NCI-H2107 treated with DMSO at 0.1 percent for 48 hours (cell line): ENCODE measurements at regions not wholly inside any gene's neighbourhood (a gene's known extent, or its start where the extent isn't known, plus 50 kb on each side); places are given as distances from the start of the nearest gene placed in this dataset.

ENCODE experiments used
- DNase-seq: peaks from one replicate; lab custom pipeline; 2025; ENCODE audit not compliant: unreplicated experiment; lab: John Stamatoyannopoulos, UW

- no peak for DNase-seq
These were observed 1297.5 kb upstream of the SORCS1 start for GRCh38 chr10:108462005-108462404.

GRCh38 chr10:108454793-108455192 is 1290.3 kb upstream of the SORCS1 start:
- no peak for DNase-seq

GRCh38 chr10:108454224-108454623 is 1289.7 kb upstream of the SORCS1 start:
- no peak for DNase-seq

GRCh38 chr10:108453166-108453565 is 1288.7 kb upstream of the SORCS1 start:
- no peak for DNase-seq

- no peak for DNase-seq
These were observed 1288.0 kb upstream of the SORCS1 start for GRCh38 chr10:108452533-108452932.

GRCh38 chr10:108450280-108450679 is 1285.8 kb upstream of the SORCS1 start:
- DNase-seq: no peak

- DNase-seq: no peak
These were observed 1281.2 kb upstream of the SORCS1 start for GRCh38 chr10:108445746-108446145.

GRCh38 chr10:108443636-108444035 is 1279.1 kb upstream of the SORCS1 start:
- no peak for DNase-seq

- no peak for DNase-seq
These were observed 1274.9 kb upstream of the SORCS1 start for GRCh38 chr10:108439397-108439796.

GRCh38 chr10:108436096-108436495 is 1271.6 kb upstream of the SORCS1 start:
- DNase-seq: no peak

GRCh38 chr10:108434559-108435252 is 1270.2 kb upstream of the SORCS1 start:
- no peak for DNase-seq

- no peak for DNase-seq
These were observed 1262.6 kb upstream of the SORCS1 start for GRCh38 chr10:108427146-108427545.

- no peak for DNase-seq
These were observed 1260.9 kb upstream of the SORCS1 start for GRCh38 chr10:108425283-108425964.

- DNase-seq: no peak
These were observed 1260.2 kb upstream of the SORCS1 start for GRCh38 chr10:108424656-108425055.

GRCh38 chr10:108422286-108422685 is 1257.8 kb upstream of the SORCS1 start:
- DNase-seq: no peak

GRCh38 chr10:108421266-108421665 is 1256.8 kb upstream of the SORCS1 start:
- no peak for DNase-seq

- no peak for DNase-seq
These were observed 1249.4 kb upstream of the SORCS1 start for GRCh38 chr10:108413954-108414353.

- DNase-seq: no peak
These were observed 1247.8 kb upstream of the SORCS1 start for GRCh38 chr10:108412323-108412722.

- no peak for DNase-seq
These were observed 1247.4 kb upstream of the SORCS1 start for GRCh38 chr10:108411894-108412293.

- DNase-seq: no peak
These were observed 1246.7 kb upstream of the SORCS1 start for GRCh38 chr10:108411206-108411605.

GRCh38 chr10:108410236-108410635 is 1245.7 kb upstream of the SORCS1 start:
- DNase-seq: no peak

- DNase-seq: no peak
These were observed 1244.8 kb upstream of the SORCS1 start for GRCh38 chr10:108409306-108409705.

GRCh38 chr10:108404155-108404554 is 1239.6 kb upstream of the SORCS1 start:
- DNase-seq: no peak
